Fibroblast of lung (primary cell): ENCODE measurements at regions not wholly inside any gene's neighbourhood (a gene's known extent, or its start where the extent isn't known, plus 50 kb on each side); places are given as distances from the start of the nearest gene placed in this dataset.
A peak's percentile ranks its signal among the peaks of the same experiment; 100 is the strongest.

Experiments used
- DNase-seq, 2 donors: peaks; one replicate each; pipeline versions ENCODE4 v3.0.0 to v3.0.0-alpha.2; 2010; ENCODE audit warnings: low read depth in 2 of 2
- H2AFZ ChIP-seq: 2 replicates; pipeline ENCODE4 v1.5.1; 2012; ENCODE audit warnings: low read length, control low read depth, inconsistent platforms
- H3K27ac ChIP-seq: 2 replicates; pipeline ENCODE4 v1.5.1; 2011; ENCODE audit warnings: low read length, control low read depth; ENCODE audit not compliant: insufficient read depth
- H3K27me3 ChIP-seq: 2 replicates; pipeline ENCODE4 v1.5.1; 2011; ENCODE audit warnings: mild to moderate bottlenecking, low read length; ENCODE audit not compliant: control insufficient read depth, insufficient read depth
- H3K36me3 ChIP-seq: 2 replicates; pipeline ENCODE4 v1.5.1; 2011; ENCODE audit warnings: low read length; ENCODE audit not compliant: control insufficient read depth, insufficient read depth
- H3K4me1 ChIP-seq: 2 replicates; pipeline ENCODE4 v1.5.1; 2011; ENCODE audit warnings: low read length; ENCODE audit not compliant: control insufficient read depth, insufficient read depth; ENCODE audit errors: extremely low read depth
- H3K4me2 ChIP-seq: 2 replicates; pipeline ENCODE4 v1.5.1; 2011; ENCODE audit warnings: low read length, control low read depth; ENCODE audit not compliant: insufficient read depth; ENCODE audit errors: extremely low read depth
- H3K4me3 ChIP-seq, 4 experiments: fragments of 200-600 bp in 1 of 4; sonication (generic) in 1 of 4; replicated peaks in 1 of 4; 2 replicates each; pipeline ENCODE4 v1.5.1; 2011 to 2016; ENCODE audit warnings: low read length in 4 of 4, low read depth in 3 of 4, mild to moderate bottlenecking in 3 of 4, control low read depth in 2 of 4, inconsistent platforms in 1 of 4, mixed read lengths in 1 of 4; ENCODE audit not compliant: insufficient read depth in 1 of 4; ENCODE audit errors: control extremely low read depth in 1 of 4
- H3K79me2 ChIP-seq: 2 replicates; pipeline ENCODE4 v1.5.1; 2012; ENCODE audit warnings: mild to moderate bottlenecking, low read length, inconsistent platforms; ENCODE audit not compliant: control insufficient read depth, insufficient read depth
- H3K9ac ChIP-seq: 2 replicates; pipeline ENCODE4 v1.5.1; 2011; ENCODE audit warnings: mild to moderate bottlenecking, low read length, control low read depth; ENCODE audit not compliant: insufficient read depth
- H3K9me3 ChIP-seq: 2 replicates; pipeline ENCODE4 v1.5.1; 2012; ENCODE audit warnings: low read depth, low read length; ENCODE audit not compliant: control insufficient read depth, insufficient read depth
- H4K20me1 ChIP-seq: 2 replicates; pipeline ENCODE4 v1.5.1; 2011; ENCODE audit warnings: low read length; ENCODE audit not compliant: control insufficient read depth, insufficient read depth; ENCODE audit errors: extremely low read depth
- EZH2 ChIP-seq: IDR thresholded peaks from 2 replicates; pipeline ENCODE4 v1.5.1; 2012; ENCODE audit warnings: low read length, control low read depth, mild to moderate bottlenecking; ENCODE audit errors: missing control alignments
- TF ChIP-seq, protein P1 (sequence below), 2 donors: IDR thresholded peaks in 1 of 2; conservative IDR thresholded peaks in 1 of 2; 1 replicate in 1 of 2; 2 replicates in 1 of 2; pipeline ENCODE4 v1.5.1; 2011 to 2012; ENCODE audit warnings: low read length in 2 of 2, control low read depth in 1 of 2, inconsistent platforms in 1 of 2, low read depth in 1 of 2, mild to moderate bottlenecking in 1 of 2

DNA sequence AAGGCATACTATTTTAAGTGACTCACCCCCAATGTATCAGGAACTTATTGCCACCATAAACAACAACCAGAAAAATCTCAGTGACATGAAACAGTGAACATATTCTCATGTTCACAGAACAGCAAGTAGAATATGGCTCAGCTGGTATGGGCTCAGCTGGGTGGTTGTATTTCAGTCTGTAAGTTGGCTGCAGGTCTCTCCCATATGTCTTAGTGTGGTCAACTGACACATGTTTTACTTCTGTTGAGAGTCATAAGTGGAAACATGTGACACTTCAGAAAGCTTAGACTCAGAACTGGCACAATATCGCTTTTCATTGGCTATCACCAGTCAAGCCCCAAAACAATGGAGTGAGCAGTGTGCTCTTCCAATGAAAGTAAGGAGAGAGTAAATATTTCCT is 574.1 kb downstream of the HAO1 start:
- no peak for TF ChIP-seq EZH2
- TF ChIP-seq, protein P1, sequence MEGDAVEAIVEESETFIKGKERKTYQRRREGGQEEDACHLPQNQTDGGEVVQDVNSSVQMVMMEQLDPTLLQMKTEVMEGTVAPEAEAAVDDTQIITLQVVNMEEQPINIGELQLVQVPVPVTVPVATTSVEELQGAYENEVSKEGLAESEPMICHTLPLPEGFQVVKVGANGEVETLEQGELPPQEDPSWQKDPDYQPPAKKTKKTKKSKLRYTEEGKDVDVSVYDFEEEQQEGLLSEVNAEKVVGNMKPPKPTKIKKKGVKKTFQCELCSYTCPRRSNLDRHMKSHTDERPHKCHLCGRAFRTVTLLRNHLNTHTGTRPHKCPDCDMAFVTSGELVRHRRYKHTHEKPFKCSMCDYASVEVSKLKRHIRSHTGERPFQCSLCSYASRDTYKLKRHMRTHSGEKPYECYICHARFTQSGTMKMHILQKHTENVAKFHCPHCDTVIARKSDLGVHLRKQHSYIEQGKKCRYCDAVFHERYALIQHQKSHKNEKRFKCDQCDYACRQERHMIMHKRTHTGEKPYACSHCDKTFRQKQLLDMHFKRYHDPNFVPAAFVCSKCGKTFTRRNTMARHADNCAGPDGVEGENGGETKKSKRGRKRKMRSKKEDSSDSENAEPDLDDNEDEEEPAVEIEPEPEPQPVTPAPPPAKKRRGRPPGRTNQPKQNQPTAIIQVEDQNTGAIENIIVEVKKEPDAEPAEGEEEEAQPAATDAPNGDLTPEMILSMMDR (conservative IDR thresholded peaks at IDR 0.05 in 1 of 2, IDR thresholded peaks at IDR 0.05 in 1 of 2; ENCODE audit: low read depth in 1 of 2, low read length in 2 of 2): no peak
- H3K79me2 ChIP-seq: no peaks in the 10 kb centered on the region

DNA sequence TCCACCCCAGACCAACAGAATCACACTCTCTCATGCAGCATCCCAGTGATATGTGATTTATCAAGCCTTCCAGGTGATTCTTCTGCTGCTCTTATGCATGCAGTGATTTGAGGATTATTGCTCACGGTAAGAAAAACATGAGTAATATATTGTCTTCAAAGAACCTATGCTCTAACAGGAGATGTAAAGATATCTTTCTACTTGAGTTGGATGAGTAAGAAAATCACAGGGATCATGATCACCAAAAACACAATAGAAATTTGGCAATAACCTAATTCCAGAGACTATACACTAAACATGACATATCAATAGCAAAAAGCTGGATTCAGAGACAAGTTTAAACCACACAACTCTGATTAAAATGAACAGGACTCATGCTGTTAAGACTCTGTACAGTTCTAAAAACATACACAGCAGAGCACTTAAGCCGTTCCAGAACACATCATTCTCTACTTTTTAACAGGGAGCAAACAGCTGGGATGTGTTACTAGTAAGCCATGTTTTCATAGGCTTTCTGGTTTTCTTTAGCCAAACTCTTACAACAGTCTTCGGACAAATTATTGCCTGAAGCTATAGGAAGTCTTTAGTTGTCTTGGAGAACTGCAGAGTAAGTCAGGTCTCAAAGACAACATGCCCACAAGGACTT is 568.6 kb downstream of the HAO1 start:
- TF ChIP-seq, protein P1 (conservative IDR thresholded peaks at IDR 0.05 in 1 of 2, IDR thresholded peaks at IDR 0.05 in 1 of 2; ENCODE audit: low read depth in 1 of 2, low read length in 2 of 2): no peak
- TF ChIP-seq EZH2: no peak
- Histone ChIP-seq H2AFZ (no peak overlapping the region), H3K27me3 (no peaks in the 10 kb centered on the region), H3K36me3 (no peaks in the 10 kb centered on the region), H3K79me2 (no peaks in the 10 kb centered on the region), H3K9me3 (no peaks in the 10 kb centered on the region), H3K4me2 (no peak overlapping the region), H3K4me1 (no peaks in the 10 kb centered on the region), H3K27ac (no peak overlapping the region), H3K4me3 (no peak overlapping the region), H4K20me1 (no peaks in the 10 kb centered on the region), H3K9ac (no peak overlapping the region)
- peak in 1 of 2 donors; percentile 21 for DNase-seq

More for the DNA sequence above, 574.1 kb downstream of the HAO1 start:
- no peak for DNase-seq
- H3K9ac ChIP-seq: no peak overlapping the region
- H4K20me1 ChIP-seq: no peaks in the 10 kb centered on the region
- H3K9me3 ChIP-seq: no peaks in the 10 kb centered on the region
- no peak overlapping the region for H3K4me3 ChIP-seq
- no peak overlapping the region for H3K4me2 ChIP-seq
- no peaks in the 10 kb centered on the region for H3K27me3 ChIP-seq
- H3K4me1 ChIP-seq: no peaks in the 10 kb centered on the region
- H2AFZ ChIP-seq: no peak overlapping the region
- H3K36me3 ChIP-seq: no peaks in the 10 kb centered on the region
- no peak overlapping the region for H3K27ac ChIP-seq

DNA sequence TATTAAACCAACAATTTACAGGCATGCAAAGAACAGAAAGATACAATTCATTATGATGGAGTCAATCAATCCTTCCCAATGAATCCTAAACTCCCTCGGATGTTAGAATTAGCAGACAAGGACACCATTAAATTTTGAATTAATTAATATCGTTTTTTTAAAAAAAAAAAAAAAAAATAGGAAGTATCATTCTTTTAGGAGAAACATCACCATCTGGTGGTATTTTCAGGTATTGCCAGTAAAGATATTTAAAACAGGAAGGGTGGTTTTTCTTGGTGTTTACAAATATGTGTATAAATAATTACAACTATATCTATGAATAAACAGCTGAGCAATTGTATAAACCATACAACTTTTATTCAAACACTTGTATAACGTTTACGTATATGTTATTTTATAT is 564.4 kb downstream of the HAO1 start:
- TF ChIP-seq, protein P1 (conservative IDR thresholded peaks at IDR 0.05 in 1 of 2, IDR thresholded peaks at IDR 0.05 in 1 of 2; ENCODE audit: low read depth in 1 of 2, low read length in 2 of 2): peak in 1 of 2 donors; percentile 46
- no peak for TF ChIP-seq EZH2
- peak in 1 of 2 donors; percentile 51 for DNase-seq
- H3K9ac ChIP-seq: no peak overlapping the region
- no peaks in the 10 kb centered on the region for H3K36me3 ChIP-seq
- no peaks in the 10 kb centered on the region for H3K9me3 ChIP-seq
- no peak overlapping the region for H3K4me3 ChIP-seq
- H3K4me2 ChIP-seq: no peak overlapping the region
- no peaks in the 10 kb centered on the region for H4K20me1 ChIP-seq
- no peaks in the 10 kb centered on the region for H3K79me2 ChIP-seq
- H3K27me3 ChIP-seq: no peaks in the 10 kb centered on the region
- H3K4me1 ChIP-seq: no peaks in the 10 kb centered on the region
- no peak overlapping the region for H2AFZ ChIP-seq
- no peak overlapping the region for H3K27ac ChIP-seq
